GM19238 (cell line): ENCODE measurements at regions not wholly inside any gene's neighbourhood (a gene's known extent, or its start where the extent isn't known, plus 50 kb on each side); places are given as distances from the start of the nearest gene placed in this dataset.
"Not testable (repeated sequence)": the region's sequence is repeated elsewhere in the genome, so short reads cannot be mapped to it uniquely, and the experiment has no call there.

Experiments
- DNase-seq: peaks from one replicate; pipeline ENCODE4 v3.0.0; 2011; ENCODE audit warnings: low spot score; ENCODE audit not compliant: insufficient read length

- DNase-seq = no peak
Observed at GRCh38 chr5:104556957-104557356, 994.4 kb upstream of the NUDT12 start.

GRCh38 chr5:104551628-104552027 lies 989.0 kb upstream of the NUDT12 start:
- DNase-seq = no peak

- not testable (repeated sequence) for DNase-seq
Observed at GRCh38 chr5:104546871-104547270, 984.3 kb upstream of the NUDT12 start.

GRCh38 chr5:104541141-104541785 lies 978.7 kb upstream of the NUDT12 start:
- no peak for DNase-seq

- no peak for DNase-seq
Observed at GRCh38 chr5:104540448-104540847, 977.9 kb upstream of the NUDT12 start.

- DNase-seq = no peak
Observed at GRCh38 chr5:104539618-104540350, 977.2 kb upstream of the NUDT12 start.

- no peak for DNase-seq
Observed at GRCh38 chr5:104538734-104539133, 976.1 kb upstream of the NUDT12 start.

GRCh38 chr5:104533498-104533897 lies 970.9 kb upstream of the NUDT12 start:
- no peak for DNase-seq

GRCh38 chr5:104526866-104527265 lies 964.3 kb upstream of the NUDT12 start:
- DNase-seq = no peak

- DNase-seq = no peak
Observed at GRCh38 chr5:104513640-104514072, 951.1 kb upstream of the NUDT12 start.

- DNase-seq = no peak
Observed at GRCh38 chr5:104513121-104513602, 950.6 kb upstream of the NUDT12 start.

GRCh38 chr5:104512063-104512825 lies 949.7 kb upstream of the NUDT12 start:
- no peak for DNase-seq

GRCh38 chr5:104498281-104498680 lies 935.7 kb upstream of the NUDT12 start:
- no peak for DNase-seq

- DNase-seq = no peak
Observed at GRCh38 chr5:104494083-104494482, 931.5 kb upstream of the NUDT12 start.

GRCh38 chr5:104472811-104473210 lies 910.2 kb upstream of the NUDT12 start:
- DNase-seq = no peak

- DNase-seq = no peak
Observed at GRCh38 chr5:104456122-104456521, 893.5 kb upstream of the NUDT12 start.

- DNase-seq = no peak
Observed at GRCh38 chr5:104452550-104452949, 890.0 kb upstream of the NUDT12 start.

- not testable (repeated sequence) for DNase-seq
Observed at GRCh38 chr5:104451911-104452310, 889.3 kb upstream of the NUDT12 start.

GRCh38 chr5:104444656-104445055 lies 882.1 kb upstream of the NUDT12 start:
- no peak for DNase-seq

- DNase-seq = no peak
Observed at GRCh38 chr5:104443706-104444105, 881.1 kb upstream of the NUDT12 start.

GRCh38 chr5:104431981-104432380 lies 869.4 kb upstream of the NUDT12 start:
- no peak for DNase-seq

- DNase-seq = no peak
Observed at GRCh38 chr5:104431002-104431620, 868.5 kb upstream of the NUDT12 start.
